Inflammatory macrophage (primary cell): ENCODE measurements at regions not wholly inside any gene's neighbourhood (a gene's known extent, or its start where the extent isn't known, plus 50 kb on each side); places are given as distances from the start of the nearest gene placed in this dataset.
"Not testable (repeated sequence)": the region's sequence is repeated elsewhere in the genome, so short reads cannot be mapped to it uniquely, and the experiment has no call there.

Experiments used
- DNase-seq, 2 donors: peaks; one replicate each; pipeline ENCODE4 v3.0.0-alpha.2; 2020 to 2022

DNA sequence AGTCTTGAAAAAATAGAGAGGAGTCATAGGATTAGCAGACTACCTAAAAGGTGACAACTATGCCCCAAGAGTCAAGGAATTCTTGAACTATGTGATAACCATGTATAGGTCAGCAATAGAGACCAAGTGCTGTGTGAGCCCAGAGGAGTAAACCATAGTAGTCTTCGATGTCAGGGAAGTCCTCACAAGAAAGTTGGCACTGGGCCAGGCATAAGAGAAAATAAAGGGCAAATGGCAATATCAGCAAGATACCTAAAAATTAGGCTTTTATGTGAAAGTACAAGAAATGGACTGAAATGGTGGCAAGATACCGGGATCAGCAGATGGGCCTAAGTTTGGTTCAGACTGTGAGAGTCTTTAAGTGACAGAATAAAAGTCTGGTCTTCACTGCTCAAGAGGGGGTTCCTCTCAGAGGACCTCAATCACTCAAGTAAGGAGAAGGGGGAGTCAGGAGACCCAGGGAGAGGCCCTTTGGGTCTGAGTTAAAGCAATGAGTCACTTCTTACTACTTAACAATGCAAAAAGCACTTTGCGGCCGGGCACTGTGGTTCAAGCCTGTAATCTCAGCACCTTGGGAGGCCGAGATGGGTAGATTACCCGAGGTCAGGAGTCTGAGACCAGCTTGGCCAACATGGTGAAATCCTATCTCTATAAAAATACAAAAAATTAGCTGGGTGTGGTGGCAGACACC is 95.0 kb downstream of the TEX35 start:
- DNase-seq: no peak

DNA sequence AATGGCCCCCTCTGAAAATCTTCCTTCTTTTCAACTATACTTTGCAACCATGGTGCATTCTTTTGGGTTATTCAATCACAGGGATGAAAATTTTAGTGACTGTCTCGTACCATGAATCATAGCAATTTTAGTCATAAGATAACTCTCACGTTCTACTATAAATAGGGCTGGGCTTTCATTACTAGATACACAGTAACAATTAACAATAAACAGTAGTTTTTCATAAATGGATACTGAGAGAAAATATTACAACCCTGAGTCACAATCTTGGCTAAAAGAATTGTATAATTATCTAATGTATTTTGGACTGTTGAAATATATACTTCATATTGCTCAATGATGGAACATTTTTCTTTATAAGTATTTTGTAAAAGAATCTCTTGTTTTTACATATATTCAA is 96.1 kb downstream of the TEX35 start:
- peak in 1 of 2 donors; percentile 11 for DNase-seq

DNA sequence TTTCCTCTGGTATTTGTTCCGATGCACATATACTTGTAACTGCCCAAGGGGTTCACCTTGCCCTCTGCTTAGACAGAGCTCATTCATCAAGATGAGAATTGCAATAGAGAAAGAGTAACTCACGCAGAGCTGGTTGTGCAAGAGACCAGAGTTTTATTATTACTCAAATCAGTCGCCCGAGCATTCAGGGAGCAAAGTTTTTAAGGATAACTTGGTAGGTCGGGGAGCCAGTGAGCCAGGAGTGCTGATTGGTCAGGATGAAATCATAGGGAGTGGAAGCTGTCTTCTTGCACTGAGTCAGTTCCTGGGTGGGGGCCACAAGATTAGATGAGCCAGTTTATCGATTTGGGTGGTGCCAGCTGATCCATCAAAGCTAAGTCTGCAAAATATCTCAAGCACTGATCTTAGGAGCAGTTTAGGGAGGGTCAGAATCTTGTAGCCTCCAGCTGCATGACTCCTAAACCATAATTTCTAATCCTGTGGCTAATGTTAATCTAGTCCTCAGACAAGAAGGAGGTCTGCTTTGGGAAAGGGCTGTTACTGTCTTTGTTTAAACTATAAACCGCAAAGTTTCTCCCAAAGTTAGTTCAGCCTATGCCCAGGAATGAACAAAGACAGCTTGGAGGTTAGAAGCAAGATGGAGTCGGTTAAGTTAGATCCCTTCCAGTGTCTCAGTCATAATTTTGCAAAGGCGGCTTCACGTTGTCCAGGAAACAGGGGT is 97.9 kb downstream of the TEX35 start:
- DNase-seq: not testable (repeated sequence)

DNA sequence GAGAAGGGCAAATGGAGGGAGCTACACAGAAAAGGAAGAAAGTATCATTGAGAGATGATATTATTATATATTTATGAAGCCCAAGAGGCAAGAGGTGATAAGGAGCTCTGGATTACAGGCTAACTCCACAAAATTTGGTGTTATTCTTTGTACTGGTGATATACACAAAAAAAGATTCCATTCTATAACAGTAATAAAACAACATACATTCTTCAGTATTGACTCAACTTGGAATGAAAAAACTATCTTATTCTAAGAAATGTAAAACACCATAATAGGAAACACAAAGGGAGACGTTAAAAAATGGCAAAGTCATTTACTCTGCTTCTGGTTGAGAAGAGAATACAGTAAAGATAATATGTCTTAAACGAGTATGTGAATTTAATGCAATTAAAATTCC is 99.4 kb downstream of the TEX35 start:
- no peak for DNase-seq

DNA sequence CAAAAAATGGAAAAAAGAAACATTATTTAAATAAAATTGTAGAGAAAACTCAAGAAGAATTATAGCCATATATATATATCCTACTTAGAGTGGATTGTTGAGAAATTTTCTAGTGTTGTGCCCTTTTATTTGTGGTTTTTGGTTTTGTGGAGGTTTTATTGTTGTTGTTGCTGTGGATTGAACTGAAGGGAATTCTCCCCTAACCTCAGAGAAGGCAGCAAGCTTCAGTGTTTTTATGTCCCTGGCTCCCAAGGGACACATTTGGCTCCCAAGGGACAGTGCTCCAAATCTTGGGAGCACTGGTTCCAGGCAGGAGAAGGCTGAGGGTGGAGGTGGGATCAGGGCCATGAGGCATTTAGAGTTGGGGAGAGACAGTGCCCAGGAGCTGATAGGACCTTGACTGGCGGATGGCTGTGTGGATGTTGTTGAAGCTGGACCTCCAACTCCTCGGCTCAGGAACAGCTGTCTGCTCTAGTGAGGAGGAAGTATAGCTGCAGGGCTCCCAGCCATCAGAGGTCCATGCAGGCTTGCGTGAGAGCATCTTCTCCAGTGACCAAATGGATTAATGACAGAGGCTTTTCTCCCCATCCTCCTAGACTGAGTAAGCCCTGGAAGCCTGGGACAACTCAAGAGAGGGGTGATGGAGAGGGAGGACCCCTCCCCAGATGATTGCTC is 100.5 kb downstream of the TEX35 start:
- no peak for DNase-seq

DNA sequence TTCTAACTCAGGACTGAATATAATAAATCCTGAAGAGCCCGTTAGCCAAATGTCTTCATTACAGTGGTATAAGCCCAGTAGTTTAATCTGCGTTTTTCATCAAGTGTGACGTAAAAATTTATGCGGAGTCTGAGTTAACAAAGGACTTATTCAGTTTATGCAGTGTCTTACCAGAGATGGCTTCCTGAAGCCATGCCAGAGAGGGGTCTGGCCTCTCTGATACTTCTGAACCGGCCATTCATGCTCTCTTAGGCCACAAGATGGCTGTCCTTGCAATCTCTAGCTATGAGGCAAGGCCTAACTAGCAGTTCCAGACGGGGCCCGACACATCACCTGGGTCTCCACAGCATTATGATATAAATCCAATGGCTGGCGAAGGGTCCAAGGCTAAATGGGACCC is 101.4 kb downstream of the TEX35 start:
- DNase-seq: no peak

DNA sequence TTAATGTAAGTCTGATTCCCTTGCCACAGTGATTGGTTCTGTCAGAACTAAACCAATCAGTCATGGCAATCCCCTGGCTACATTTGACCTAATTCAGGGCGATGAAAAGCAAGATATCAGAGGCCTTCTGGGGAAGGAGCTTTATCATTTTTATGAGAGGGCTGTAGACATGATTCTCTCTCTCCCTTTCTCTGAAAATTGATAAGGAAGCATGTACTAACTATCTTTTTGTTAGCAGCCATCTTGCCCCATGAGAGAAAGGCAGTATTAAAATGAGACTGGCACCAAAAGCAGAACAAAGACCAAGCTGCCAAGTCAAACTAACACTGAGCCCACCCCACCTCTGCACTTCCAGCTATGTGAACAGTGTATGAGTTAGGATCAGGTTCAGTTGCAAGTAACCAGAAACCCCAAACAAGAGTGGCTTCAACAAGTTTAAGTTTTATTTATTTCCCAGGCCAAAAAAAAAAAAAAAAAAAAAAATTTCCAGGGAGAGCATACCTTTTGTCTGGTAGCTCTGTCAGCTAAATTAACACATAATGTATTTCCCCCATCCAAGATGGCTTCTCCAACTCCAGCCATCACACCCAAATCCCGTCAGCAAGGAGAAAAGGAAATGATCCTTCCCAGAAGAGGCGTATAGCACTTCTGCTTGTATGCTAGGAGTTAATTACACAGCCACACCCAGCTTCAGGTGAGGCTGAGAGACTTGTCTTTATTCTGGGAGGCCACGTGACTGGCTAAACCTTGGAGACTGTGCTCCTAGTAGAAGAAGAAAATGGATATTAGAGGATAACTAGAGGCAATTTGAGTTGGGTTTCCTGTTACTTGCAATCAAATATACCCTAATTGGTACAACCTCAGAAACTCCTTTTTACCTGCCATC is 105.8 kb upstream of the RALGPS2 start:
- DNase-seq: no peak

DNA sequence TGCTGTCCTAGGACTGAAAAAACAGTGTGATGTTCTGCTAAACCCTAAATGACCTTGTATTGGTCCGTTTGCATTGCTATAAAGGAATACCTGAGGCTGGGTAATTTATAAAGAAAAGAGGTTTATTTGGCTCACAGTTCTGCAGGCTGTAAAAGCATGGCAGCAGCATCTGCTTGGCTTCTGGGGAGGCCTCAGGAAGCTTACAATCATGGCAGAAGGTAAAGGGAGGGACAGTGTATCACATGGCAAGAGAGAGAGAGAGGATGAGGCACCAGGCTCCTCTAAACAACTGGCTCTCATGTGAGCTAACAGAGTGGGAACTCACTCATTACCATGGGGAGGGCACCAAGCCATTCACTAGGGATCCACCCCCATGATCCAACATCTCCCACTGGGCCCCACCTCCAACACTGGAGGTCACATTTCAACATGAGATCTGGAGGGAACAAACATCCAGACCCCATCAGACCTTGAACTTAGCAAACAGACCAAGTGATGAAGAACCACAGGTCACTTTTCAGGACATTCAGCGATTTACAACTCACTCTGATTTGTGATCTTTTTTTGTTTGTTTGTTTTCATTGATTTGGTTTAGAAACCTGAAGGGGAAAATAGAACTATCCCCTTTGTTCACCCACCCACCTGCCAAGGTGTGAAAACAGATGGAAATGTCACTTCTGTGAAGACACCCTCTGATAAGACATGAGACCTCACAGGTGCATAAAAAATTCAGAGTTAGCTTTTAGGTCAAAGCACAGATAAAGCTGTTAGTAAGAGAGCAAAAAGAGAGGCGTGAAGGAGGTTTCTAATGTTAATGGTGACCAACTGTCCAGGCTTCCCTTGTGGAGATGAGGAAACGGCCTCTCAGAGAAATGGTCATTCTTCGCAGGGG is 104.2 kb upstream of the RALGPS2 start:
- no peak for DNase-seq

DNA sequence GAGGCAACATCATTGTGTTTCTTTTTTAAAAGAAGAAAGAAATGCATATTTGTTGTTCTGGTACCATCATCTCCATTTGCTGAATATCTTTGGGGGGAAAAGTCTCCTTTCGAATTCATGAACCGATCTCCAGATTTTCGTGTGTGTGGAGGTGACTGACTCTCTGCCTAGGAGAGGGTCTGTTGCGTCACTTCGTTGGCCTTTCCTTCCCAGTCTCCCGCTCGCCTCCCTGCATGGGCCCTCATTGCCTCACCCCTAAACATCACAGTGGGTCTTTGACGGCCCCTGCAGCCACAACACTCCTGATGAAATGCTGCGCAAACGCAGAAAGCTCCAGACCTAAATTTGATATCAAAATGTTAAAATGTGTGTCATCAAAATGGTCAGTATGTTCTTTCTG is 103.2 kb upstream of the RALGPS2 start:
- DNase-seq: no peak

DNA sequence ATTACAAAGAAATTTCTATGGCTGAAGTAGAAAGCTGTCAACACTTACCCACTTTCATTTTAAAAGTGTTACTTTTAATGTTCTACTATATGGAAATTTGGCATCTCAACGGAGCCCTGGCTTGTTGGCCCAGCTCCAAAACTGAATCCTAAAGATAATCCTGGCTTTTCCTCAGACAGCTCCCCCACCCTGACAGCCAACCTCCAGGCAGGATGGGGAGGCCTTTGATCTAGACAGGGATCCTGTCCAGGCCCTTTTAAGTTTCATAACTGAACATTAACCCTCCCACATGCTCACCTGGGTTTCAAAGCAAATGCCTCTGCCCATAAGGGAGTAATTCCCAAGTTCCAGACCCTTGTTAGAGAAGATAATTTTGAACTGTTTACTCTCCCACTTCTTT is 99.3 kb upstream of the RALGPS2 start:
- no peak for DNase-seq

DNA sequence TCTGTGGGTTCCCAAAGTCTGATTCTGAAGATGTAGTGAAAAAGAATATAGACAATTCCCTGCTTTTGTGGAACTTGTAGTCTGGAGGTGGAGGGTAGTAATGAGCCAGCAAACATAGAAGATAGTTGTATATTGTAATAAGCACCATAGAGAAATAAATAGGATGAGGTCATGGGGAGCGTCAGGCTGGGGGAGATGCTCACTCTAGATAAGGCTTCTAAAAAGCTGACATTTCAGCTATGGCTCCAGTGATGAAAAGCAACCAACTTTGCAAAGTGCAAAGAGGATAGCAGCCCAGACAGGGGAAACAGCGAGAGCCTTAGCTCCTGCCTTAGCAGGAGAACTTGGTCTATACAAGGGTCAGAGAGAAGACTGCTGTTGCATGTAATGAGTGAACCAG is 98.0 kb upstream of the RALGPS2 start:
- no peak for DNase-seq

DNA sequence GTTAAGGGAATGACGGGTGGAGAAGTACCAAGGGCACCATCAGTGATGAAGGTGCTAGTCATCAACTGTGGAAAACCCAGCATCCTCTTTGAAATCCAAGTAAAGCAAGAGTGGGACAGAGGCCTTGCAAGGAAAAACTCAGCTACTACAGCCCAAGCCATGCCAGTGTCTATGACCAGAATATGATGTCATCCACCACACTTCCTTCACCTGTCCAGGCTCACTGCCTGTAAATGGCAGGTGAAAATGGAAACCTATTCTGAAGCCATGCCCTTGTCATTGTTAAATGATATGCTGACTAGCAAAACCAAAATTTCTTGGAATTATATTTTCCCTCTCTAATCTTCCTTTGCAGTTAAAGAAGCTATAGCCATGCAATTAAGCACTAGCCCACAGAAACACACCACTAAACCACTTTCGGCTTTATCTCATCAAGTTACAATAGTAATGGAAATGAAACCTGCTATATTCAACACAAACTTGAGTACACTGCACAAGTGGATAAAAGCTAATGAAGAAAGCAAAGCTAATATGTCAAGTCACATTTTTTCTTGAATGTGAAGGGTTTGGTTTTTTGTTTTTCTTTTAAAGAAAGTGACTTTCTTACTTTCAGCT is 96.3 kb upstream of the RALGPS2 start:
- DNase-seq: no peak

DNA sequence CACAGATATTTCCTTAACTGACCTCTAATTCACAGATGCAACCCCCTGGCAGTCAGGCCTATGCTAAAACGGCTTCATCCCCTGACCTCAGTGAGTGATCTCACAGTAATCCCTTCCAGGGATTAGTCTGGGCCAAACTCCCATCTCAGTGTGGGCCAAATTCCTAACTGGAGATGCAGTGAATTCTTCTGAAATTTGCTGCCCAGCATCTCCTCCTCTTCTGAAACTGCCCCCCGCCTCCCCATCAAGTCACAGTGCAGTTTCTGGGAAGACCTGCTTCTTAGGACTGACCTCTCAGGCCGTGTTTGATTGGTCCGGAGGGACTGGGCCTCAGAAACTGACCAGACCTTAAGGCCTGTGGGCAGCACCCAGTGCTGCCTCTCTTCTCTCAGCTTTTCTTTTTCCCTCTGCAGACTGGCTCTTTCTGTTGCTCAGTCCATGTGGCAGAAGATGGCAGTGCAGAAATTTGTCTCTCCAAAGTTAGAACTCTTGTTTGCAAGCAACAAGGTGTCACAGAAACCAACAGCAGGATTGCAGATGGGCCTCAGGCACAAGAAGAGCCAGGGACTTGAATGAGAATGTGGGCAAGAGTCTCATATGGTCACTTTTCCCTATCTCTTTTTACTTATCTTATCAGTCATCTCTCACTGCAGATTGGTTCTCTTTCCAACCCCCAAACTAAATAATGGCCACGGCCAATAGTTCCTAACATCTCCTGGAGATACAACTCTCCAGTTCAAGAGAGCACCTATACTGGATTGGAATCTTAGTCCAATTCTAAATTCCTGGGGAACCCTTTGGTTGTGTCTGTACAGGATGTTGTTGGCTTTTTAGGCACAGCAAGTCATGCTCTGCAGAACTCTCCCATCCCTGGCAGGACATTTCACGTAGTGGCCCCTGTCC is 95.5 kb upstream of the RALGPS2 start:
- no peak for DNase-seq

DNA sequence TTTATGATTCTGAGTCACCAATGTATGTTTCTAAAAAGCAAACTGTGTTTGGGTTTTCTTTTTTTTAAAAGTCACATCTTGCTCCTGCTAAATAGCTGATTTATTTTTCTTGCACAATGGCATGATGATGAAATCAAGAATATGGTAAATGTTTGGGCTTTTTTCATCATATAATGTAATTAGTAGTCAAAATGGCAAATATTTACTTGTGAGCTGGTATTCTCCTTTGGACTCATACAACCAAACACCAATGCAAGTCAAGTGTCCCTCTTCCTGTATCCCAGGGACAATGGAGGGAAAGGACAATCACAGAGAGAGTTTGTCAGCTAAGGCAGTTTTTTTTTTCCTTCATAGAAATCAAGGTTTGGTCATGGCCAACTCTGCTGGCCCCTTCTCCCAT is 94.6 kb upstream of the RALGPS2 start:
- no peak for DNase-seq

DNA sequence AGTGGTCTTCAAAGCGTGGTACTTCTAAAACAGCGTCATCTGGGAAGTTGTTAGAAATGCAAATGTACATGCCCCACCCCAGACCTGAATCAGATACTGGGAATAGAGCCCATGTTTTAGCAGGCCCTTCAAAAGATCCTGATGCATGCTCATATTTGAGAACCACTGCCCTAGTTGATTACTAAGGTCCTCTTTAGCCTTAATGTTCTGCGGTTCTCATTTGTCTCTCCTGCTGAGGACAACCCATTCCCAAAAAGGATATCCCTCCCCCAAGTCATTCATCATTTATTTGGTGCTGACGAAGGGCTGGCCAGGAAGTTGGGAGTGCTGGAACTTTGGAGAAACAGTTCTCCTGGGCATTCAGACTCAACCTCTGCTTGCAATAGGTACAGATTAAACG is 92.4 kb upstream of the RALGPS2 start:
- no peak for DNase-seq

DNA sequence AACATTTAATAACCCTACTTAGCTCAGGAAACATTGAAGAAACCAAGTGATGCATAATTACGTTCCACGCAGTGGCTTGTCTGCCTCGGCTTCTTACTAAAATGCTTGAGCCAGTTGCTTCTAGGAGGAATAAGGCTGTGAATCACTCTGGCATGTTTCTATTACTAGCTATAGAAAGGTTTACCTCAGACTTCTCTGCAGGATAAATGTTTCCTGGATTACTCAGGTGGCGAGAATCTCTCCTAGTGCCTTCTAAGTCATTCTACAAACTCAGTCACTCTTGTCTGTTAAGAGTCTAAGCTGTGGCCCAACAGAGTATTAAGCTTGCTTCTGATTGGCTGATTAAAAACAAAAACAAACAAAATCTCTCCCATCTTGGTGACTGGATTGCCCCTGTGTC is 92.0 kb upstream of the RALGPS2 start:
- DNase-seq: no peak

DNA sequence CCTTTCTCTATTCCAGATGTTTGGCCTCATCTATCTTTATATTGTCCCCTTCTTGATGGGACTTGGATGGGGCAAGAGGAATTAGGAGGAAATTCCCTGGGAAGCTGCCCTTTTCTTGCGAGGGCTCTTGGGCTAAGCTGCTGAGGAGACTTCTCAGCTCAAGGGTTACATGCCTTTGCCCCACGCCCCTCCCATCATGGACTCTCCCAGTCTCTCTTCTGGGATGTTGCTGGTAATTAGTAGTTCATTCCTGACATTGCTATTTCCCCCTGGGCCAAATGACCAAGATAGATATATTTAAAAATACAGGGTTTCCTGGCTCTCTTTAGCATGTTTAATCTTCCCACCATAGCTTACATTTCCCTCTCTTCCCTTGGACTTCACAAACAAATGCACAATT is 90.6 kb upstream of the RALGPS2 start:
- no peak for DNase-seq

DNA sequence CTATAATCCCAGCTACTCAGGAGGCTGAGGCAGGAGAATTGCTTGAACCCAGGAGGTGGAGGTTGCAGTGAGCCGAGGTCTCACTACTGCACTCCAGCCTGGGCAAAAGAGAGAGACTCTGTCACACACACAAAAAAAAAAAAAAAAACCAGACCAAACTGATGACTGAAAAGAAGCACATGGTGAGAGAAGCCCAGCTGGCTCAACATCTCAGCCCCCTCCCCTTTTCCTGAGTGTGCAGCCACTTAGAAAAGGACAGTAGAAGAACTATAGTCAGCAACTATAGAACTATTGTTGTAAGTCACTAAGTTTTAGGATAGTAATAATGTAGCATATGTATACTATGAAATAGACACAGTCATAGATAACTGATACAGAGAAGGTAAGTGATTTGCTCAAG is 87.2 kb upstream of the RALGPS2 start:
- no peak for DNase-seq

DNA sequence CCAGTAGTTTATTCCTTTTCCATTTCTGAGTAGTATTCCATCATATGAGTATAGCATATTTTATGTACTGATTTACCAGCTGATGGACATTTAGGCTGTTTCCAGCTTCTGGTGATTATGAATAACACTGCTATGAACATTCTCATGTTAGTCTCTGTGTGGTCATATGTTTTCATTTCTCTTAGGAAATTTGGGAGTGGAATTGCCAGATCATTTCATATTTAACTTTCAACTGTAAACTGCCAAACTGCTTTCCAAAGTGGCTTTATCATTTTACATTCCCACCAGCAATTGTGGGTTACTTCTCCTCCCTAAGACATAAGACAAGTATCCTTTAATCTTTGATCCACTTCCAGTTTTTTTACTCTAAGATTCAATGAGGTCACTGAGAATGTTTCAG is 85.7 kb upstream of the RALGPS2 start:
- DNase-seq: no peak

DNA sequence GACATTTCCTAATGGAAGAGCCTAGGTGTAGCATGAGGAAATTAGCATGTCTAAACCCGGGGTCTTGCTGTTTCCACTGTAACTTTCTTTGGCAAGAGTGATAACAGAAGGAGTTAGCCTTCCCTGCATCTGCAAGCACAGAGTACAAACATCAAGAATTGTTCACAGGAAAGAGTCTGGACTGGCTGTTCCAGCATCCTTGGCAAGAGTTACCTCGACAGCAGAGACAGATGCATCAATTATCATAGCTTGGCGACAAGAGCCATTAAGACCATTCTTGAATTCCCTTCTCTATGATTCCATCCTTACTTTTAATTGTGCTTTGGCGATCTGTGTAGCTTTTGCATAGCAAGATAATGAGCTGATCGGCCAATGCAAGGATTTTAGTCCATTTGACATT is 82.8 kb upstream of the RALGPS2 start:
- DNase-seq: no peak
